GM18499 (cell line): ENCODE measurements at regions not wholly inside any gene's neighbourhood (a gene's known extent, or its start where the extent isn't known, plus 50 kb on each side); places are given as distances from the start of the nearest gene placed in this dataset.

Experiments
- ATAC-seq: cut with Tn5 transposase; IDR thresholded peaks from one replicate; pipeline ENCODE4 v1.9.1; 2021; ENCODE audit warnings: moderate number of reproducible peaks; ENCODE audit not compliant: insufficient read depth, unreplicated experiment

DNA sequence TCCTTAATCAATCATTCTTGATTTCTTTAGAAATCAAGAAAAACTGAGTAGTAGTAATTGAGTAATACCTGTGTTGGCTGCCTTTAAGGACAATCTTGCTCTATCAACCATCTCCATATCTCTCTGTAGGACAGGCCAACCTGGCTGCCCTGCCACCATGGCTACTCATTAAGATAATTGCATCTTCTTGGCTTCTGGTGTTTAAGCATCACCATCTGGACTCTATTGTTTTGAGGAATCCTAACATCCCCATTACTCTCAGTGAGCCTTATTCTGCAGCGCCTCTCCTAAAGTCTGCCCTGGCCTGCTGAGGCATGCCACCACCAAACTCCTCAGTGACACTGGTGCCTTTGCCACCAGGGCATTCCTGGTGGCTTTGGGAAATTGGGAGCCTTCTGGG, 442.6 kb upstream of the ZNF507 start:
- no peak for ATAC-seq

GRCh38 chr19:31903979-31904378, 441.4 kb upstream of the ZNF507 start:
- no peak for ATAC-seq

- no peak for ATAC-seq
Measured at GRCh38 chr19:31906111-31906871, 439.1 kb upstream of the ZNF507 start.

DNA sequence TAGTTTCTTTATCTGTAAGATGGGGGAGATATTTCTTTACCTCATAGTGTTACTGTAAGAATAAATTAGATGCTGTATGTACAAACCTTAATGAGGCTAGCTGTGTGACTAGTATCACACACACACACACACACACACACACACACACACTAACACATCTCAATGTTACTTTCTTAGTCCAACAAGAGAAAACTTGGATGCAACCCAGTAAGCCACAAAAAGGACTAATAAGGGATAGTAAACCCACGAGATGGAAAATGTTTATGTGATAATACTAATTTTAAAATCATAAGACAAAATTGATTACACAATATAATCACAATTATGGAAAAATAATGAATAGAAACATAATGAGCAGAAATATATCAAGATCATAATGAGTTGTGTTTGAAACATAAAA, 437.7 kb upstream of the ZNF507 start:
- no peak for ATAC-seq

DNA sequence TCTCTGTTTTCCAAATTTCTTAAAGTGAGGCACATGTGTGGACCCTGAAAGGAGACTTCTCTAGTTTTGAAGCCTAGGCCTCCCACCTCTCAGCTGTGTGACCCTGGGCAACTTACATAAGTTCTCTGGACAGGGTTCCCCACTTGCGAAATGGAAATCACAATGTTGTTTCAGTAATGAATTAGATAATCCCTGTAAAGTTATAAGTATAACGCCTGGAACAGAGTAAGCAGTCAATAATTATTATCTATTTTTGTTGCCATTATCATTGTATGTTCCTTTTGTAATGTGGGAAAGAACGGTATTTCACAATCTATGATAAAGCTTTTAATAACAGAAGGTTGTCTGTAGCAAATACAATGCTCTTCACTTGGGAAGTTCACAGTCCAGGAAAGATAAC, 437.3 kb upstream of the ZNF507 start:
- no peak for ATAC-seq

DNA sequence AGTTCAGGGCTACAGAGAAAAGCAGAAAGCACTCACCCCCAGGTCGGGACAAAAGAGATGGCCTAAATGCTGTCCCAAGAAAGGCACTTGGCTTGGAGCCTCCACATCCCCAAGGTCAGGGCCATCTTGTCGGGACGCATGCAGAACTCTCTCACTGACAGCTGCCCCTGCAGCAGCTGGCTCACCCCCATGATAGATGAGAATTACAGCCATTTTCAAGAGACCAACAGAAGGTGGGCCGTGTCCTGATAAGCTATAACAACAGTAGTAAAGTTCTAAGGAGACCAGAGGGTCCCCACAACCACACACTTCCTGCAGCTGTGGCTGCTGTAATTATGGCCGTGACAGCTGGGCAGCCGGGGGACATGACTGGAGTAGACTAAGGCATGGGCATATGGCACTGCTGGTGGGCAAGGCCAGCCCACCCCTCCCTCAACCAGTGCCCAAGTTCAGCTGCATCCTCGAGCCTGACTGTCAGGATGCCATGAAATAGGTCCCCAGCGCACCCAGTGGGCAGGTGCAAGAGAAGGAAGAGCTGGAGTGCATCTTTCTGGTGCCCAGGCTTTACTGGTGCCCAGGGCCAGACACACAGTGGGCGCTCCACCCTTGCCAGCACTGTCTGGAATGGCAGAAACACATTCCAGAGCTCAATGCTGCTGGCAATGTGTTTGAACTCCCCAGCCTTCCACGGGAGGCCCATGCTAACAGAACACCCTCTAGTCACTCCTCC, 436.7 kb upstream of the ZNF507 start:
- no peak for ATAC-seq

DNA sequence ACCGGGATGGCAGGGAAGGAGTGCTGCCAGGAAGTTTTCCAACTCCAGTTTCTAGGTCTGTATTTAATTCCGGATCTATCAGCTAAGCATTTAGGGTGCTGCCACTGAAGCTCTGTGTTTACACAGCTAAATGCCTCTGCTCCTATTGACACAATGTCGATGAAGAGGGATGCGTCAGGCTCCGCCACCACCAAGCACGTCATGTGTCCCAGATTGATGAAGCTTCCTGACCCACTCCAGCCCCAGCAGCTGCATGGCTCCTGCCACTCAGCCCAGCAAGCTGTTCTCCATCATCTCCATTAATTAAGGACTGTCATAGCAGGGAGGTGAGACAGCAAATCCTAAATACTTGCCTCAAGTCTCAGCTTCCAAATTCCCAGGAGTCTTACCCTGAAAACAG, 435.2 kb upstream of the ZNF507 start:
- ATAC-seq = no peak

DNA sequence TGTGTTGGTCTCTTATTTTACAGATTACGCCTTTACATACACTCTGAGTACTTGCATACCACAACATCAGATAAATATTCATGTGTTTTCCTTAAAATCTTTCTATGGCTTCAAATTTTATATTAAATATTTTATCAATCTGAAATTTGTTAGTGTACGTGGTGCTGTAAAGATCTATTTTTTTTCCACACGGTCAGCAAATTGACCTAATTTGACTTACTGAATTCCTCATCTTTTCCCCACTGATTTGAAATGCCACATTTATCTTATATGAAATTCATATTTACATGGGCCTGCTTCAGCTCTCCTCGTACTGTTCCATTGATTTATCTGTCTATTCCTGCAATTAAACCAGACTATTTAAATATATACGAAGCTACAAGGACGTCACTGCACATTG, 433.8 kb upstream of the ZNF507 start:
- ATAC-seq = no peak

DNA sequence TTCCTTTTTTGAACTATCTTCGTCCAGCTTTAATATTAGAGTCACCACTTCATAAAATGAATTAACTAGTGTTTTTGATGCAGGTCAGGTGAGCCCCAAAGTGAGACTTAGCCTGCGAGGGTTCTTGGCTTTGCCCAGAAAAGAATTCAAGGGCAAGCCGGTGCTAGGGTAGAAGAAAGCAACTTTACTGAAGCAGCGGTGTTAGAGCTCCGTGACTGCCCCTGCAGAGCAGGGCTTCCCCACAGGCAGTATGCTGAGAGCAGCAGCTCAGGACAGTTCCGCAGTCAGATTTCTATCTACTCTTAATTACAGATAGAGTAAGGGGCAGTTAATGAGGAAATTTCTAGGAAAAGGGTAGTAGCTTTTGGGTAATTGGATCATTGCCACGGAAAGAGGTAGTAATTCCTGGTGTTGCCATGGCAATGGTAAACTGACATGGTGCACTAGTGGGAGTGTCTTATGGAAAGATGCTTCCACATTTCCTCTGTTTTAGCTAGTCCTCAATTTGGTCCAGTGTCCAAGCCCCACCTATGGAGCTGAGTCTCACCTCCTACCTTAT, 432.2 kb upstream of the ZNF507 start:
- ATAC-seq = no peak

DNA sequence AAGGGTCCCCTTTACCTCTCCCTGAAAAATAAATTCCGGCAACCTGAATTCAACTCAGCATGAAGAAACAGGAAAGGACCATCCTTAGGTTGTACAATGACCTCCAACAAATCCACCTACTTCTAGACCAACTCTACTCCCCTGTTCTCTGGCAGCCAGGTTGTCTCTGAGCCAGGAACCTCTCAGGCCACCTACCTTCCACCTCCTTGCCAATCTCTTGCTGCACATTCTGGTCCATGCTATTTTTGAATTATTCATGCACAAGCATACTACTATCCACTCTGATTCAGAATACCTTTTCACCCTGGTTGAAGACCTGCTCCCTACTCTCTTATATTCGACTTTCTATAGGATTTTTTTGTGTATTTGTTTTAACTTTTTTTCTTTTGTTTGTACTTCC, 415.0 kb upstream of the ZNF507 start:
- no peak for ATAC-seq

DNA sequence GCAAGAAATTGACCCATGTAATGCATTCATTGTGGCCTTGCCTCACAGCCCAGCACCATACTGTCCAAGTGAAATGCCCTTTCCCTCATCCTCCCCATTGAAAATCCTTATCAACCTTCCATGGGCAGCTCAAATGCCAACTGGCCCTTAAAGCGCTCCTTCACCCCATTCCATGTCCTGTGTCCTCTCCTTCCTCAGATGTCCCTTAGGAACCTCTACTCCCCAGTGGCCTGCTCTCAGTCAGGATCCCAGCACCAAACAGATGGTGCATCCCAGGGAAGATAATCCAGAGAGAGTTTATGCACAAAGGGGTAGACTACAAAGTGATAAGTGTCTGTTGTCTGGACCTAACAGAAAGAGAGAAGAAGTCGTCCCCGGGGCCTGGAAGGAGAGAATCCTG, 407.4 kb upstream of the ZNF507 start:
- ATAC-seq = no peak

GRCh38 chr19:31938675-31939074, 406.7 kb upstream of the ZNF507 start:
- ATAC-seq = no peak

- no peak for ATAC-seq
Measured at GRCh38 chr19:31940396-31940795, 405.0 kb upstream of the ZNF507 start.

DNA sequence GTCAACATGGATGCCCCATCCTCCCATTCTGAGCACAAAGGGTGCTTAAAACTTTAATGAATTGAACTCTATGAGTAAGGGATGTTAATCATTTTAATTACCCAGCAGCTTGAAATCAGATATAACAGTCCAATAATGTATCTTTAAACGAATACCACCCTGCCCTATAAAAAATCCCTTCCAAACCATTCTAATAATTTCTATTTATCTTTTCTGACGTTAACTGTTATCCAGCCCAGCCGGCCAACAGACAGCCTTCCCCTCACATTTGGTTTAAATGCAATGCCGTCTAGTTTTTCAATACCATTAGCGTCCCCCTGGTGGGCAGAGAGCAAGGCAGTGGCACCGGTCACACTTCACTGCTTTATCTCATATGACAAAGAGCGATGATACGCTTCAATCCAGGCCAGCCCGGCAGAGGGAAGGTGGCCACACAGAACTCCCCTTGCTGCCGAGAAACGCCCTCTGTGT, 402.2 kb upstream of the ZNF507 start:
- no peak for ATAC-seq

- ATAC-seq = no peak
Measured at GRCh38 chr19:31943778-31944177, 401.6 kb upstream of the ZNF507 start.

DNA sequence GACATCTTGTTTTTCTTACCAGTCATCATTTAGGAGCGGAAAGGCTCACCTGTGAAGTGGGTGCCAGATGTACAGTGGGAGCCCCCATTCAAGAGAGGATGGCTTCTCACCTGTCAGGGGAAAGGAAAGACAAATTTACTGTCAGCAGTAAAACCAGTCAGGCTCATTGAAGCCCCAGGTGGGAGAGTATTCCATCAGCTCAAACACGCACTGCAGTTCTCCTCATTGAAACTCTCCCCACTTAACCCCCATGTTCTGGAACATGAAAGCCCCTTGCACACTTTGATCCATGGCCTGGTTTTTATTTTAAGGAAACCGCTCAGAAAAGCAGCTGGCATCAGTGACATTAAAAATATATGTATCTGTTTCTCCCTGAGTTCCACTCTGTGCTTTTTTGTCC, 401.1 kb upstream of the ZNF507 start:
- ATAC-seq = no peak

DNA sequence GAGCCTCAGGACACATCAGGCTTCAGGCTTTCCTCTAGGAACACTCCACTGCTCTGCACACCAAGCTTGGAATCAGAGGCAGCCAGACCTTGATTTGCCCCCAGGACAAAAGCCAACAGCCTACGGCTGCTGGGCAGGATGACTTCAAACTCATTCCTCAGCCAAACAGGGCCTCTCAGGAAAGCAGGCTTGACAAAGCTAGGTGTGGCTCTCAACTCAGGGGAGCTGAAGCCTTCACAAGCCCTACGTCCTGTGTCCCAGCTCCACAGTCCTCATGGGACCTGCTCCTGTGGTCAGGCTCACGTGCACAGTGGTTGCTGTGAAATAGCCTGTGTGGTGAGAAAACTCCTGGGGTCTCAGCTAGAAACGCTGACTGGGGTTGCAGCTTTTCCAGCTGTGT, 398.9 kb upstream of the ZNF507 start:
- ATAC-seq = no peak

- ATAC-seq = no peak
Measured at GRCh38 chr19:31947436-31948115, 397.8 kb upstream of the ZNF507 start.

DNA sequence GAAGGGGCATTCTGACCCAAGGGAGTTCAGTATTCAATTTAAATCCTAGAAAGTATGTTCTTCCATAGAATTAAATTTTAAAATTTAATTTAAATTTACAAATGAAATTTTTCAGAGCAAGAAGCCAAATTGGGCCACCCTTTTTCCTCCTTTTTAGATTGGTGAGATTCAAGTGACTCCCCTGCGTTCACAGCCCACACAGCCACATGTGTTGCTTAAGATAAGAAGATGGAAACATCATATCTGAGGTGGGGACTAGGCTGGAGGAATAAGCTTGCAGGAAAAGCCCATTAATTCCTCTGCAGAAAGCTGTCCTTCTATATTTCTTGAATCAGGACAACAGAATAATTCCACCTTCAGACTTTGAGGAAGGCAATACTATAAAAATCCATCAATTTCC, 392.7 kb upstream of the ZNF507 start:
- ATAC-seq = no peak

GRCh38 chr19:31955061-31955460, 390.3 kb upstream of the ZNF507 start:
- ATAC-seq = no peak

- ATAC-seq = no peak
Measured at GRCh38 chr19:31955884-31956283, 389.5 kb upstream of the ZNF507 start.
